SK-N-SH treated with all-trans-retinoic acid at 6 μM for 48 hours (cell line): ENCODE measurements at regions not wholly inside any gene's neighbourhood (a gene's known extent, or its start where the extent isn't known, plus 50 kb on each side); places are given as distances from the start of the nearest gene placed in this dataset.

Experiments
- ESRRG ChIP-seq: fragments of 250-450 bp; sonication (Bioruptor Pico); IDR thresholded peaks from 2 replicates; pipeline ENCODE4 v1.6.1; 2021; ENCODE audit warnings: mild to moderate bottlenecking
- ISL1 ChIP-seq: fragments of 250-450 bp; sonication (Bioruptor Pico); IDR thresholded peaks from 2 replicates; pipeline ENCODE4 v2.1.2; 2022; ENCODE audit warnings: mild to moderate bottlenecking, moderate library complexity
- RARB ChIP-seq: fragments of 250-450 bp; sonication (Bioruptor Pico); IDR thresholded peaks from 2 replicates; pipeline ENCODE4 v1.8.0; 2021; ENCODE audit warnings: mild to moderate bottlenecking, moderate library complexity
- ZFP30 ChIP-seq: fragments of 450-650 bp; formaldehyde crosslinking; IDR thresholded peaks from 2 replicates; pipeline ENCODE4 v1.5.0; 2022; ENCODE audit warnings: mild to moderate bottlenecking, moderate library complexity
- TF ChIP-seq, protein P1 (sequence below): fragments of 250-450 bp; sonication (Bioruptor Pico); IDR thresholded peaks from 2 replicates; pipeline ENCODE4 v1.5.1; 2021; ENCODE audit warnings: mild to moderate bottlenecking, moderate library complexity

DNA sequence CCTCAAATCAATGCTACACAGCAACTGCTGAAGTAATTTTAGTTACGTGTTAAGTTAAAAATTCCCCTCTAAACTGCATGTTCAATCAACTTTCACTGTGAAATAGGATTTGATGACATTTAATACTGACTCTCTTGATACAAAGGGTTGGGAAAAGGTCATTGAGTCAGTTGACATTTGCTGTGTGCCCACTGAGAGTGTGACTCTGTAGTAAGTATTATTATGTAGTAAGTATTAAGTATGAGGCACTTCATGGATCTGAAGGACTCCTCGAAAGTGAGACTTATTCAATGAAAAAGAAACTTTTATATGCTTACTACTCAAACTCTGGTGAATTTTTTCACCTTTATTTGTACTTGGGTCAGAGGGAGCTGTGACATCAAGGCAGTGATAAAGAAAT is 83.1 kb upstream of the S1PR1 start:
- no peak for TF ChIP-seq ZFP30 (CRISPR knock-in tag)
- TF ChIP-seq, protein P1, sequence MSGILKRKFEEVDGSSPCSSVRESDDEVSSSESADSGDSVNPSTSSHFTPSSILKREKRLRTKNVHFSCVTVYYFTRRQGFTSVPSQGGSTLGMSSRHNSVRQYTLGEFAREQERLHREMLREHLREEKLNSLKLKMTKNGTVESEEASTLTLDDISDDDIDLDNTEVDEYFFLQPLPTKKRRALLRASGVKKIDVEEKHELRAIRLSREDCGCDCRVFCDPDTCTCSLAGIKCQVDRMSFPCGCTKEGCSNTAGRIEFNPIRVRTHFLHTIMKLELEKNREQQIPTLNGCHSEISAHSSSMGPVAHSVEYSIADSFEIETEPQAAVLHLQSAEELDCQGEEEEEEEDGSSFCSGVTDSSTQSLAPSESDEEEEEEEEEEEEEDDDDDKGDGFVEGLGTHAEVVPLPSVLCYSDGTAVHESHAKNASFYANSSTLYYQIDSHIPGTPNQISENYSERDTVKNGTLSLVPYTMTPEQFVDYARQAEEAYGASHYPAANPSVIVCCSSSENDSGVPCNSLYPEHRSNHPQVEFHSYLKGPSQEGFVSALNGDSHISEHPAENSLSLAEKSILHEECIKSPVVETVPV = no peak
- no peak for TF ChIP-seq ISL1 (CRISPR knock-in tag)
- TF ChIP-seq RARB = no peak
- TF ChIP-seq ESRRG = no peak
